B cell (primary cell): ENCODE measurements at regions not wholly inside any gene's neighbourhood (a gene's known extent, or its start where the extent isn't known, plus 50 kb on each side); places are given as distances from the start of the nearest gene placed in this dataset.

Source experiments
- ATAC-seq: fragments of 200-7000 bp; cut with Tn5 transposase; one replicate; pipeline ENCODE4 v1.10.0; 2021; ENCODE audit warnings: low read depth, mild to moderate bottlenecking, moderate number of reproducible peaks, moderate library complexity
- CTCF ChIA-PET: fragments of 350-600 bp; sonication (Branson Sonifier 250); formaldehyde crosslinking; loops from one replicate; lab custom pipeline; 2021; ENCODE audit warnings: antibody characterized with exemption, inconsistent platforms; lab: Charles Lee
- POLR2A ChIA-PET: fragments of 350-600 bp; sonication (Branson Sonifier 250); formaldehyde crosslinking; loops from one replicate; lab custom pipeline; 2021; ENCODE audit warnings: antibody characterized with exemption; lab: Charles Lee
- DNase-seq: peaks from one replicate; pipeline ENCODE4 v3.0.0; 2013
- H2AFZ ChIP-seq: 2 replicates; pipeline ENCODE4 v1.6.1; 2012; ENCODE audit warnings: mild to moderate bottlenecking, low read depth, low read length; ENCODE audit not compliant: insufficient read depth, poor library complexity, severe bottlenecking
- H3K27ac ChIP-seq, 2 donors: 1 replicate in 1 of 2; 2 replicates in 1 of 2; pipeline ENCODE4 v1.5.1; 2012 to 2013; ENCODE audit warnings: low read length in 2 of 2, mild to moderate bottlenecking in 2 of 2, moderate library complexity in 1 of 2
- H3K27me3 ChIP-seq, 4 experiments: fragments of 200-600 bp in 1 of 4; sonication (generic) in 1 of 4; replicated peaks in 1 of 4; 1 replicate in 2 of 4; 2 replicates in 2 of 4; pipeline versions ENCODE4 v1.6.1 to v1.7.0; 2013 to 2016; ENCODE audit warnings: low read length in 3 of 4, mild to moderate bottlenecking in 2 of 4, mixed read lengths in 1 of 4, moderate library complexity in 1 of 4; ENCODE audit not compliant: insufficient read depth in 4 of 4, control insufficient read depth in 3 of 4; ENCODE audit errors: control extremely low read depth in 1 of 4
- H3K36me3 ChIP-seq, 2 experiments: replicated peaks in 1 of 2; 1 replicate in 1 of 2; 2 replicates in 1 of 2; pipeline versions ENCODE4 v1.6.1 to v1.7.1; 2013; ENCODE audit warnings: low read length in 1 of 2; ENCODE audit not compliant: insufficient read depth in 2 of 2, control insufficient read depth in 1 of 2; ENCODE audit errors: control extremely low read depth in 1 of 2, extremely low read depth in 1 of 2
- H3K4me1 ChIP-seq, 2 donors: fragments of 200-600 bp in 1 of 2; sonication (generic) in 1 of 2; 1 replicate in 1 of 2; 2 replicates in 1 of 2; pipeline versions ENCODE4 v1.5.1 to v1.6.1; 2013 to 2017; ENCODE audit warnings: low read length in 2 of 2; ENCODE audit not compliant: control insufficient read depth in 2 of 2, insufficient read depth in 2 of 2
- H3K4me2 ChIP-seq: replicated peaks from 2 replicates; pipeline ENCODE3; 2012; ENCODE audit warnings: mild to moderate bottlenecking, low read depth, low read length; ENCODE audit not compliant: poor library complexity, severe bottlenecking
- H3K4me3 ChIP-seq, 5 experiments: fragments of 200-600 bp in 1 of 5; sonication (generic) in 1 of 5; 1 replicate in 3 of 5; 2 replicates in 2 of 5; pipeline versions ENCODE4 v1.5.1 to v1.7.0; 2011 to 2016; ENCODE audit warnings: low read length in 4 of 5, mild to moderate bottlenecking in 4 of 5, low read depth in 2 of 5, control low read depth in 1 of 5, moderate library complexity in 1 of 5; ENCODE audit not compliant: insufficient read depth in 1 of 5; ENCODE audit errors: control extremely low read depth in 1 of 5, extremely low read depth in 1 of 5
- H3K79me2 ChIP-seq: fragments of 200-600 bp; sonication (generic); one replicate; pipeline ENCODE4 v1.6.0; 2016; ENCODE audit warnings: low read length; ENCODE audit not compliant: control insufficient read depth, insufficient read depth
- H3K9ac ChIP-seq: fragments of 200-600 bp; sonication (generic); 2 replicates; pipeline ENCODE4 v1.6.1; 2017; ENCODE audit warnings: mild to moderate bottlenecking, low read length, moderate library complexity
- H3K9me3 ChIP-seq, 3 donors: one replicate each; pipeline versions ENCODE4 v1.6.1 to v1.7.1; 2013; ENCODE audit warnings: low read length in 2 of 3; ENCODE audit not compliant: control insufficient read depth in 2 of 3, insufficient read depth in 1 of 3; ENCODE audit errors: control extremely low read depth in 1 of 3
- H4K20me1 ChIP-seq: 2 replicates; pipeline ENCODE4 v1.6.0; 2012; ENCODE audit warnings: mild to moderate bottlenecking, low read length; ENCODE audit not compliant: insufficient read depth, control insufficient read depth, poor library complexity, severe bottlenecking
- H3K27ac Mint-ChIP-seq: one replicate; pipeline ENCODE4 v1.8.0; 2021; ENCODE audit warnings: mixed read lengths
- H3K27me3 Mint-ChIP-seq: one replicate; pipeline ENCODE4 v1.8.0; 2021; ENCODE audit warnings: mixed read lengths
- H3K4me1 Mint-ChIP-seq: one replicate; pipeline ENCODE4 v1.8.0; 2021; ENCODE audit warnings: mixed read lengths
- H3K4me3 Mint-ChIP-seq: one replicate; pipeline ENCODE4 v1.8.0; 2021; ENCODE audit warnings: mixed read lengths
- H3K9me3 Mint-ChIP-seq: one replicate; pipeline ENCODE4 v1.8.0; 2022; ENCODE audit warnings: mixed read lengths; ENCODE audit not compliant: insufficient read depth
- CTCF ChIP-seq: fragments of 200-600 bp; IDR thresholded peaks from one replicate; pipeline ENCODE4 v1.8.0; 2022; ENCODE audit warnings: antibody characterized with exemption, mild to moderate bottlenecking
- EZH2 ChIP-seq: IDR thresholded peaks from 2 replicates; pipeline ENCODE4 v1.6.1; 2012; ENCODE audit warnings: borderline replicate concordance, low read depth, mild to moderate bottlenecking, moderate library complexity, low read length; ENCODE audit not compliant: insufficient read depth, poor library complexity, severe bottlenecking
- WGBS: methylation state at CpG from one replicate; pipeline ENCODE4 v1.1.5; 2013; ENCODE audit warnings: missing lambda C conversion rate; ENCODE audit not compliant: insufficient coverage; 5-methylcytosine and 5-hydroxymethylcytosine counted together
- intact Hi-C: fragments of 100-400 bp; cut with micrococcal nuclease; formaldehyde crosslinking; loops from one replicate; pipeline ENCODE4 v1.10.0; 2022

- H3K27me3 Mint-ChIP-seq, result peaks cover 8% of the 10 kb centered on the region
- Histone ChIP-seq H3K9me3 (peaks cover 0 to 22% (median 0%) of the 10 kb centered on the region in 3 donors), H3K79me2 (no peaks in the 10 kb centered on the region), H3K4me3 (no peak overlapping the region), H3K27me3 (peaks cover 0 to 3% (median 0%) of the 10 kb centered on the region in 4 experiments), H3K27ac (no peak overlapping the region), H2AFZ (no peak overlapping the region), H3K4me2 (no peak overlapping the region), H3K4me1 (no peaks in the 10 kb centered on the region), H3K9ac (no peak overlapping the region), H4K20me1 (no peaks in the 10 kb centered on the region), H3K36me3 (no peaks in the 10 kb centered on the region)
- no peaks in the 10 kb centered on the region for H3K4me1 Mint-ChIP-seq
- TF ChIP-seq CTCF (no peak), EZH2 (no peak)
- no peaks in the 10 kb centered on the region for H3K9me3 Mint-ChIP-seq
- ChIA-PET POLR2A (no interaction called here), CTCF (no interaction called here)
- intact Hi-C loops, result no loop called here
- H3K4me3 Mint-ChIP-seq, result no peak overlapping the region
- WGBS, result 73% methylated on average over 15 of the region's 15 CpGs
- DNase-seq, result no peak
- no peak overlapping the region for H3K27ac Mint-ChIP-seq
- no peak for ATAC-seq
Measured at GRCh38 chr11:70819022-70819421, 420.7 kb downstream of the CTTN start.

- intact Hi-C loops, result no loop called here
- Histone ChIP-seq H3K9ac (no peak overlapping the region), H3K4me2 (no peak overlapping the region), H3K27me3 (peaks cover 0 to 9% (median 2%) of the 10 kb centered on the region in 4 experiments), H3K4me1 (no peaks in the 10 kb centered on the region), H3K79me2 (no peaks in the 10 kb centered on the region), H3K9me3 (peaks cover 0 to 26% (median 0%) of the 10 kb centered on the region in 3 donors), H2AFZ (no peak overlapping the region), H3K36me3 (no peaks in the 10 kb centered on the region), H3K4me3 (no peak overlapping the region), H3K27ac (no peak overlapping the region), H4K20me1 (no peaks in the 10 kb centered on the region)
- H3K27ac Mint-ChIP-seq, result no peak overlapping the region
- H3K4me1 Mint-ChIP-seq, result no peaks in the 10 kb centered on the region
- ATAC-seq (no peak), DNase-seq (no peak)
- ChIA-PET CTCF (no interaction called here), POLR2A (no interaction called here)
- TF ChIP-seq CTCF, result no peak
- no peak for TF ChIP-seq EZH2
- H3K9me3 Mint-ChIP-seq, result no peaks in the 10 kb centered on the region
- no peak overlapping the region for H3K4me3 Mint-ChIP-seq
- WGBS, result 93% methylated on average over 35 of the region's 35 CpGs
- H3K27me3 Mint-ChIP-seq, result peaks cover 13% of the 10 kb centered on the region
Measured at GRCh38 chr11:70820311-70820710, 422.0 kb downstream of the CTTN start.
